K562 (cell line): ENCODE measurements at regions not wholly inside any gene's neighbourhood (a gene's known extent, or its start where the extent isn't known, plus 50 kb on each side); places are given as distances from the start of the nearest gene placed in this dataset.

Experiments
- ATAC-seq: fragments of 200-7000 bp; cut with Tn5 transposase; 3 replicates; pipeline ENCODE4 v1.9.1; 2020; ENCODE audit warnings: moderate library complexity
- BruUV-seq: library from RNA; stranded (reverse); fragments of 400-500 nt; replicated peaks from 2 replicates; lab custom pipeline; 2021; lab: Mats Ljungman, UMichigan
- CTCF ChIA-PET: fragments of 300-600 bp; formaldehyde crosslinking; extraction: SDS; loops from one replicate; lab custom pipeline; 2021; ENCODE audit warnings: low intra/inter-chr PET ratio; lab: Yijun Ruan, JAX
- POLR2A ChIA-PET: fragments of 300-600, 350-650 bp; sonication (Branson Sonifier 250); formaldehyde crosslinking; extraction: SDS; loops from one replicate; lab custom pipeline; 2021; ENCODE audit warnings: antibody characterized with exemption, inconsistent platforms; lab: Yijun Ruan, JAX
- DNase-seq, 4 experiments: peaks; one replicate each; pipeline versions ENCODE4 v3.0.0 to v3.0.0-alpha.2; 2011 to 2018; ENCODE audit warnings: low spot score in 3 of 4, mixed read lengths in 3 of 4; ENCODE audit errors: extremely low read depth in 1 of 4
- FAIRE-seq: peaks from 2 replicates; lab custom pipeline; 2011; peaks lifted over from hg19 to GRCh38; lab: Jason Lieb, UNC
- H2AFZ ChIP-seq: 2 replicates; pipeline ENCODE4 v1.6.0; 2011; ENCODE audit warnings: low read depth, low read length, control low read depth, inconsistent platforms
- H3K27ac ChIP-seq: fragments of 200-600 bp; 3 replicates; pipeline ENCODE4 v1.8.0; 2011; ENCODE audit warnings: low read depth, mild to moderate bottlenecking, control low read depth, inconsistent platforms, low read length, moderate library complexity, mixed read lengths; ENCODE audit errors: extremely low read depth
- H3K27me3 ChIP-seq, 2 experiments: fragments of 300-600 bp in 1 of 2; 2 replicates in 1 of 2; 3 replicates in 1 of 2; pipeline versions ENCODE4 v1.6.0 to v1.8.0; 2011; ENCODE audit warnings: inconsistent platforms in 2 of 2, low read length in 2 of 2, mild to moderate bottlenecking in 1 of 2, mixed read lengths in 1 of 2, moderate library complexity in 1 of 2; ENCODE audit not compliant: control insufficient read depth in 2 of 2, insufficient read depth in 2 of 2
- H3K36me3 ChIP-seq: fragments of 300-600 bp; 3 replicates; pipeline ENCODE4 v1.8.0; 2011; ENCODE audit warnings: mild to moderate bottlenecking, low read length, inconsistent platforms; ENCODE audit not compliant: control insufficient read depth, insufficient read depth
- H3K4me1 ChIP-seq, 2 experiments: fragments of 200-600 bp in 1 of 2; replicated peaks in 1 of 2; 2 replicates in 1 of 2; 3 replicates in 1 of 2; pipeline versions ENCODE4 v1.5.1 to v1.8.0; 2011; ENCODE audit warnings: inconsistent platforms in 2 of 2, low read length in 2 of 2, mild to moderate bottlenecking in 1 of 2, mixed read lengths in 1 of 2, moderate library complexity in 1 of 2; ENCODE audit not compliant: control insufficient read depth in 2 of 2, insufficient read depth in 2 of 2
- H3K4me2 ChIP-seq: 2 replicates; pipeline ENCODE4 v1.6.1; 2011; ENCODE audit warnings: low read length, control low read depth, inconsistent platforms, mixed read lengths; ENCODE audit not compliant: insufficient read depth
- H3K4me3 ChIP-seq: fragments of 200-600 bp; sonication (generic), shearing (Covaris generic); 2 replicates; pipeline ENCODE4 v1.5.1; 2016; ENCODE audit warnings: control low read depth, inconsistent platforms
- H3K79me2 ChIP-seq: fragments of 200-600 bp; 3 replicates; pipeline ENCODE4 v1.8.0; 2011; ENCODE audit warnings: low read length, inconsistent platforms; ENCODE audit not compliant: control insufficient read depth, insufficient read depth
- H3K9ac ChIP-seq, 2 experiments: 2 replicates each; pipeline versions ENCODE4 v1.6.0 to v1.6.1; 2011; ENCODE audit warnings: low read depth in 2 of 2, low read length in 2 of 2, control low read depth in 1 of 2, inconsistent platforms in 1 of 2, mild to moderate bottlenecking in 1 of 2, mixed read lengths in 1 of 2; ENCODE audit not compliant: insufficient read depth in 1 of 2
- H3K9me1 ChIP-seq: one replicate; pipeline ENCODE4 v1.6.0; 2011; ENCODE audit warnings: inconsistent platforms, mild to moderate bottlenecking, low read length, moderate library complexity; ENCODE audit not compliant: control insufficient read depth, insufficient read depth
- H3K9me3 ChIP-seq: replicated peaks from 2 replicates; pipeline ENCODE4 v1.5.1; 2011; ENCODE audit warnings: low read depth, low read length, inconsistent platforms; ENCODE audit not compliant: control insufficient read depth, insufficient read depth
- H4K20me1 ChIP-seq: replicated peaks from 2 replicates; pipeline ENCODE4 v1.6.1; 2011; ENCODE audit warnings: low read length, inconsistent platforms, mixed read lengths; ENCODE audit not compliant: control insufficient read depth, insufficient read depth
- GABPA ChIP-seq: fragments of 200-800 bp; sonication (Bioruptor generic); conservative IDR thresholded peaks from 2 replicates; pipeline ENCODE4 v1.6.1; 2016; ENCODE audit warnings: low read depth, missing genetic modification characterization, missing compliant biosample characterization
- KHSRP ChIP-seq: fragments of 450-650 bp; IDR thresholded peaks from 2 replicates; pipeline ENCODE4 v1.6.1; 2017
- SFPQ ChIP-seq: fragments of 200-400 bp; formaldehyde crosslinking; IDR thresholded peaks from 2 replicates; pipeline ENCODE4 v1.6.1; 2017; ENCODE audit warnings: mild to moderate bottlenecking, low read depth, low read length, moderate library complexity
- TGIF2 ChIP-seq: sonication (generic); formaldehyde crosslinking; IDR thresholded peaks from 2 replicates; pipeline ENCODE4 v1.8.1; 2022; ENCODE audit warnings: mild to moderate bottlenecking, missing genetic modification reagents, moderate library complexity
- ZNF395 ChIP-seq: fragments of 200-800 bp; sonication (Bioruptor generic); IDR thresholded peaks from 2 replicates; pipeline ENCODE4 v1.6.1; 2017; ENCODE audit warnings: missing genetic modification characterization, missing compliant biosample characterization
- WGBS: fragments of 100-300 bp; shearing (Covaris generic); methylation state at CpG from one replicate; pipeline ENCODE4 v1.1.6; 2016; ENCODE audit warnings: low coverage, mixed read lengths; ENCODE audit not compliant: insufficient coverage; ENCODE audit errors: missing lambda C conversion rate; 5-methylcytosine and 5-hydroxymethylcytosine counted together
- in situ Hi-C: fragments of 300-500 bp; cut with MboI; formaldehyde crosslinking; loops from 4 replicates; pipeline ENCODE4 v1.15.0; 2018; ENCODE audit warnings: inconsistent platforms, mixed read lengths
- intact Hi-C: fragments of 100-400 bp; cut with micrococcal nuclease; formaldehyde crosslinking; loops from 2 replicates; pipeline ENCODE4 v1.14.2; 2022

GRCh38 chr15:23750776-23751175, 63.7 kb upstream of the NDN start:
- BruUV-seq, result no TSS peak
- POLR2A ChIA-PET, result no interaction called here

More at GRCh38 chr15:23750776-23751175, 63.7 kb upstream of the NDN start:
- H3K4me3 ChIP-seq, result no peak overlapping the region
- H3K9me1 ChIP-seq, result no peaks in the 10 kb centered on the region
- FAIRE-seq (no peak), ATAC-seq (no peak), DNase-seq (no peak)
- H3K4me1 ChIP-seq, result no peaks in the 10 kb centered on the region
- TF ChIP-seq TGIF2 (CRISPR knock-in tag) (no peak), KHSRP (no peak), ZNF395 (CRISPR knock-in tag) (no peak), GABPA (no peak), SFPQ (no peak)
- CTCF ChIA-PET, result no interaction called here
- 0% methylated on average over 1 of the region's 1 CpG for WGBS
- H3K4me2 ChIP-seq, result no peak overlapping the region
- no peaks in the 10 kb centered on the region for H3K27me3 ChIP-seq
- no peak overlapping the region for H3K9ac ChIP-seq
- H3K27ac ChIP-seq, result no peak overlapping the region
- H2AFZ ChIP-seq, result no peak overlapping the region
- H3K36me3 ChIP-seq, result no peaks in the 10 kb centered on the region
- in situ Hi-C loops, result no loop called here
- H3K9me3 ChIP-seq, result no peaks in the 10 kb centered on the region; the same call in 1 of the 2 replicates
- intact Hi-C loops, result no loop called here
- H4K20me1 ChIP-seq, result no peaks in the 10 kb centered on the region
- no peaks in the 10 kb centered on the region for H3K79me2 ChIP-seq
